CD14-positive monocyte (primary cell): ENCODE measurements at regions not wholly inside any gene's neighbourhood (a gene's known extent, or its start where the extent isn't known, plus 50 kb on each side); places are given as distances from the start of the nearest gene placed in this dataset.

Source experiments
- DNase-seq, 3 donors: peaks; one replicate each; pipeline ENCODE4 v3.0.0-alpha.2; 2011 to 2022
- H2AFZ ChIP-seq: 2 replicates; pipeline ENCODE4 v1.6.0; 2012; ENCODE audit warnings: mild to moderate bottlenecking, low read depth, low read length, inconsistent platforms; ENCODE audit not compliant: insufficient read depth, poor library complexity, severe bottlenecking
- H3K27ac ChIP-seq, 2 donors: 1 replicate in 1 of 2; 2 replicates in 1 of 2; pipeline ENCODE4 v1.5.1; 2012 to 2013; ENCODE audit warnings: low read length in 2 of 2, control low read depth in 1 of 2, inconsistent platforms in 1 of 2, low read depth in 1 of 2, mild to moderate bottlenecking in 1 of 2
- H3K27me3 ChIP-seq, 2 donors: one replicate each; pipeline versions ENCODE4 v1.6.0 to v1.6.1; 2011 to 2013; ENCODE audit warnings: low read length in 2 of 2; ENCODE audit not compliant: control insufficient read depth in 2 of 2, insufficient read depth in 2 of 2
- H3K36me3 ChIP-seq, 2 donors: replicated peaks in 1 of 2; 1 replicate in 1 of 2; 2 replicates in 1 of 2; pipeline versions ENCODE4 v1.5.1 to v1.6.1; 2012 to 2013; ENCODE audit warnings: low read length in 2 of 2, control low read depth in 1 of 2, inconsistent platforms in 1 of 2, mild to moderate bottlenecking in 1 of 2; ENCODE audit not compliant: insufficient read depth in 2 of 2, control insufficient read depth in 1 of 2
- H3K4me1 ChIP-seq, 2 donors: 1 replicate in 1 of 2; 2 replicates in 1 of 2; pipeline versions ENCODE4 v1.5.1 to v1.6.1; 2012 to 2013; ENCODE audit warnings: low read length in 2 of 2, control low read depth in 1 of 2, inconsistent platforms in 1 of 2, mild to moderate bottlenecking in 1 of 2, moderate library complexity in 1 of 2; ENCODE audit not compliant: insufficient read depth in 2 of 2, control insufficient read depth in 1 of 2
- H3K4me2 ChIP-seq: replicated peaks from 2 replicates; pipeline ENCODE3; 2012; ENCODE audit warnings: low read length, moderate library complexity, mild to moderate bottlenecking; ENCODE audit not compliant: poor library complexity, severe bottlenecking; ENCODE audit errors: extremely low read depth
- H3K4me3 ChIP-seq, 3 experiments: fragments of 200-600 bp in 1 of 3; sonication (generic) in 1 of 3; replicated peaks in 1 of 3; 1 replicate in 2 of 3; 2 replicates in 1 of 3; pipeline ENCODE4 v1.5.1; 2011 to 2013; ENCODE audit warnings: low read length in 3 of 3, mild to moderate bottlenecking in 3 of 3, control low read depth in 2 of 3, low read depth in 2 of 3, inconsistent platforms in 1 of 3, moderate library complexity in 1 of 3
- H3K79me2 ChIP-seq: 2 replicates; pipeline ENCODE4 v1.6.0; 2012; ENCODE audit warnings: mild to moderate bottlenecking, control low read depth, inconsistent platforms, low read length, moderate library complexity; ENCODE audit not compliant: insufficient read depth
- H3K9ac ChIP-seq: 2 replicates; pipeline ENCODE4 v1.6.0; 2017; ENCODE audit warnings: low read length, mild to moderate bottlenecking; ENCODE audit not compliant: insufficient read depth, poor library complexity, severe bottlenecking
- H3K9me3 ChIP-seq, 2 donors: replicated peaks in 1 of 2; 1 replicate in 1 of 2; 2 replicates in 1 of 2; pipeline versions ENCODE4 v1.5.1 to v1.6.1; 2012 to 2013; ENCODE audit warnings: low read length in 2 of 2, control low read depth in 1 of 2; ENCODE audit not compliant: control insufficient read depth in 1 of 2, insufficient read depth in 1 of 2
- H4K20me1 ChIP-seq: 2 replicates; pipeline ENCODE4 v1.6.0; 2012; ENCODE audit warnings: mild to moderate bottlenecking, low read length, control low read depth, moderate library complexity; ENCODE audit not compliant: insufficient read depth
- H3K27ac Mint-ChIP-seq, 7 donors: one replicate each; pipeline ENCODE4 v1.8.0; 2020; ENCODE audit warnings: mild to moderate bottlenecking in 7 of 7, mixed read lengths in 7 of 7, moderate library complexity in 6 of 7, inconsistent platforms in 2 of 7
- H3K27me3 Mint-ChIP-seq, 3 donors: one replicate each; pipeline ENCODE4 v1.8.0; 2021 to 2022; ENCODE audit warnings: low read depth in 3 of 3, mild to moderate bottlenecking in 3 of 3, mixed read lengths in 3 of 3, moderate library complexity in 3 of 3, inconsistent platforms in 1 of 3
- H3K36me3 Mint-ChIP-seq, 2 donors: one replicate each; pipeline ENCODE4 v1.8.0; 2020; ENCODE audit warnings: mixed read lengths in 2 of 2, inconsistent platforms in 1 of 2, mild to moderate bottlenecking in 1 of 2
- H3K4me1 Mint-ChIP-seq: one replicate; pipeline ENCODE4 v1.8.0; 2020; ENCODE audit warnings: mild to moderate bottlenecking, mixed read lengths
- H3K4me3 Mint-ChIP-seq, 2 donors: one replicate each; pipeline ENCODE4 v1.8.0; 2020; ENCODE audit warnings: mild to moderate bottlenecking in 2 of 2, mixed read lengths in 2 of 2, moderate library complexity in 1 of 2
- H3K9me3 Mint-ChIP-seq, 7 donors: one replicate each; pipeline ENCODE4 v1.8.0; 2020 to 2022; ENCODE audit warnings: mixed read lengths in 7 of 7, mild to moderate bottlenecking in 6 of 7, moderate library complexity in 6 of 7, inconsistent platforms in 2 of 7
- WGBS: methylation state at CpG from one replicate; pipeline ENCODE4 v1.1.5; 2013; ENCODE audit warnings: missing lambda C conversion rate; ENCODE audit not compliant: insufficient coverage; 5-methylcytosine and 5-hydroxymethylcytosine counted together
- intact Hi-C, 2 donors: fragments of 100-400 bp; cut with micrococcal nuclease; formaldehyde crosslinking; loops; one replicate each; pipeline versions ENCODE4 v1.15.0 to v1.15.1; 2023
- TF ChIP-seq, protein P1 (sequence below): fragments of 200-600 bp; IDR thresholded peaks from one replicate; pipeline ENCODE4 v1.8.0; 2022; ENCODE audit warnings: antibody characterized with exemption, mild to moderate bottlenecking

DNA sequence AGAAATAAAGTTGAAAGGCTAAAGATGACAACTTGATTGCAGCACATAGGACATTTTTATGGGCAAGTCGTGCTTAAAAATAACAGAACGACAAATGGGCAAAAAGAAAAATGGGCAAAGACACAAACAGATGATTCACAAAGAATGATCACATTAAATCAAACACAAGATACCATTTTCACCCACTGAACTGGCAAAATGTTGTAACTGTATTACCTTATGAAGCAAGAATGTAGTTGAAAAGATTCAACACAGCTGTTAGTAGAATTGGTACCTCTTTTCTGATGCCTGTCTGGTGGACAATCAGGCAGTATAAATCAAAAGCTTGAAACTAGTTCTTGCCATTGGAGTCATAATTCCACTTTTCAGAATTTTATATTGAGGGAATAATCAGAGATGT is 81.0 kb upstream of the PALM2AKAP2 start:
- no peaks in the 10 kb centered on the region for H3K4me1 ChIP-seq
- TF ChIP-seq, protein P1, sequence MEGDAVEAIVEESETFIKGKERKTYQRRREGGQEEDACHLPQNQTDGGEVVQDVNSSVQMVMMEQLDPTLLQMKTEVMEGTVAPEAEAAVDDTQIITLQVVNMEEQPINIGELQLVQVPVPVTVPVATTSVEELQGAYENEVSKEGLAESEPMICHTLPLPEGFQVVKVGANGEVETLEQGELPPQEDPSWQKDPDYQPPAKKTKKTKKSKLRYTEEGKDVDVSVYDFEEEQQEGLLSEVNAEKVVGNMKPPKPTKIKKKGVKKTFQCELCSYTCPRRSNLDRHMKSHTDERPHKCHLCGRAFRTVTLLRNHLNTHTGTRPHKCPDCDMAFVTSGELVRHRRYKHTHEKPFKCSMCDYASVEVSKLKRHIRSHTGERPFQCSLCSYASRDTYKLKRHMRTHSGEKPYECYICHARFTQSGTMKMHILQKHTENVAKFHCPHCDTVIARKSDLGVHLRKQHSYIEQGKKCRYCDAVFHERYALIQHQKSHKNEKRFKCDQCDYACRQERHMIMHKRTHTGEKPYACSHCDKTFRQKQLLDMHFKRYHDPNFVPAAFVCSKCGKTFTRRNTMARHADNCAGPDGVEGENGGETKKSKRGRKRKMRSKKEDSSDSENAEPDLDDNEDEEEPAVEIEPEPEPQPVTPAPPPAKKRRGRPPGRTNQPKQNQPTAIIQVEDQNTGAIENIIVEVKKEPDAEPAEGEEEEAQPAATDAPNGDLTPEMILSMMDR, result no peak
- no peak for DNase-seq
- H3K4me3 Mint-ChIP-seq, result no peak overlapping the region
- no peaks in the 10 kb centered on the region for H3K4me1 Mint-ChIP-seq
- H3K9ac ChIP-seq, result no peak overlapping the region
- H3K27me3 Mint-ChIP-seq, result peaks cover 2 to 10% (median 4%) of the 10 kb centered on the region in 3 donors
- H3K79me2 ChIP-seq, result no peaks in the 10 kb centered on the region
- H3K9me3 Mint-ChIP-seq, result peaks cover 0 to 6% (median 0%) of the 10 kb centered on the region in 7 donors
- H3K36me3 ChIP-seq, result no peaks in the 10 kb centered on the region
- H3K4me2 ChIP-seq, result no peak overlapping the region
- 67% methylated on average over 1 of the region's 2 CpGs for WGBS
- no peak overlapping the region for H3K27ac Mint-ChIP-seq
- H3K4me3 ChIP-seq, result no peak overlapping the region
- H3K27ac ChIP-seq, result no peak overlapping the region
- peaks cover under 1 to 3% of the 10 kb centered on the region in 2 donors for H3K27me3 ChIP-seq
- H2AFZ ChIP-seq, result no peak overlapping the region
- H4K20me1 ChIP-seq, result no peaks in the 10 kb centered on the region
- H3K9me3 ChIP-seq, result no peaks in the 10 kb centered on the region
- H3K36me3 Mint-ChIP-seq, result no peaks in the 10 kb centered on the region
- intact Hi-C loops, result no loop called here

DNA sequence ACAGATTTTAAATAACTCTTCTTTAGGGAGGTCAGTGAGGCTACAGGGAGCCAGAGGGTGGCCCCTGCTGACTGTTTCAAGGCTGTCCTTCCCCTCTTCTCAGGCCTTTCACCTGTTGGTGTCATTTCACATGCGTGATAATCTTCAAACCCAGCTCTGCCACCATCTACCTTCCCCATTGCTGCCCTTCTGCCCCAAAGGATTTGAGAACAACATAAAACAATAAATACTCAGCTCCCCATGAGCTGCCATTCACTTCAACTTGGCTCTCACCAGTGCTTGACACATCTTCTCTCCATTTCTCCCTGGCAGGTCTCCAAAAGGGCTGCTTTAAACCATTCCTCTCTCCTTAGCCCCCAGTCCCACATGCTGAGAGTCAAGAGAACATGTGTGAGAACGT is 75.5 kb upstream of the PALM2AKAP2 start:
- intact Hi-C loops, result no loop called here
- H3K9me3 Mint-ChIP-seq, result peaks cover 0 to 6% (median 3%) of the 10 kb centered on the region in 7 donors
- H3K79me2 ChIP-seq, result no peaks in the 10 kb centered on the region
- no peak for DNase-seq
- no peak overlapping the region for H3K9ac ChIP-seq
- H3K27me3 Mint-ChIP-seq, result peaks cover 0 to 18% (median 9%) of the 10 kb centered on the region in 3 donors
- H3K4me1 Mint-ChIP-seq, result peaks cover 6% of the 10 kb centered on the region
- no peaks in the 10 kb centered on the region for H3K4me1 ChIP-seq
- H2AFZ ChIP-seq, result no peak overlapping the region
- no peaks in the 10 kb centered on the region for H3K9me3 ChIP-seq
- no peaks in the 10 kb centered on the region for H4K20me1 ChIP-seq
- H3K27ac Mint-ChIP-seq, result no peak overlapping the region
- no peaks in the 10 kb centered on the region for H3K36me3 Mint-ChIP-seq
- no peak overlapping the region for H3K27ac ChIP-seq
- no peak overlapping the region for H3K4me2 ChIP-seq
- peaks cover 9% of the 10 kb centered on the region in 2 donors for H3K27me3 ChIP-seq
- TF ChIP-seq, protein P1, result no peak
- no peak overlapping the region for H3K4me3 Mint-ChIP-seq
- H3K36me3 ChIP-seq, result no peaks in the 10 kb centered on the region
- WGBS, result 89% methylated on average over 1 of the region's 2 CpGs
- no peak overlapping the region for H3K4me3 ChIP-seq
